Parathyroid adenoma (tissue), 2 donors: ENCODE measurements at regions not wholly inside any gene's neighbourhood (a gene's known extent, or its start where the extent isn't known, plus 50 kb on each side); places are given as distances from the start of the nearest gene placed in this dataset.

Experiments
- H2AFZ ChIP-seq: fragments of 300-600 bp; sonication (generic); one replicate; pipeline ENCODE4 v1.7.0; 2017; ENCODE audit warnings: antibody characterized with exemption, mild to moderate bottlenecking
- H3K27ac ChIP-seq: fragments of 300-600 bp; sonication (generic); one replicate; pipeline ENCODE4 v1.7.0; 2017
- H3K27me3 ChIP-seq: fragments of 300-600 bp; sonication (generic); one replicate; pipeline ENCODE4 v1.7.0; 2017; ENCODE audit warnings: low read length; ENCODE audit not compliant: control insufficient read depth, insufficient read depth
- H3K36me3 ChIP-seq: fragments of 300-600 bp; sonication (generic); one replicate; pipeline ENCODE4 v1.7.0; 2017; ENCODE audit warnings: low read length; ENCODE audit not compliant: control insufficient read depth, insufficient read depth
- H3K4me1 ChIP-seq: fragments of 300-600 bp; sonication (generic); one replicate; pipeline ENCODE4 v1.7.0; 2017; ENCODE audit warnings: control low read depth
- H3K4me2 ChIP-seq: fragments of 300-600 bp; sonication (generic); one replicate; pipeline ENCODE4 v1.7.0; 2017; ENCODE audit warnings: low read length
- H3K4me3 ChIP-seq: fragments of 300-600 bp; sonication (generic); one replicate; pipeline ENCODE4 v1.7.0; 2017; ENCODE audit warnings: low read depth, low read length
- H3K79me2 ChIP-seq: fragments of 300-600 bp; sonication (generic); one replicate; pipeline ENCODE4 v1.7.0; 2017; ENCODE audit warnings: control low read depth
- H3K9ac ChIP-seq: fragments of 300-600 bp; sonication (generic); one replicate; pipeline ENCODE4 v1.7.0; 2017; ENCODE audit warnings: mild to moderate bottlenecking
- H3K9me3 ChIP-seq: fragments of 300-600 bp; sonication (generic); one replicate; pipeline ENCODE4 v1.7.0; 2017; ENCODE audit warnings: low read length; ENCODE audit not compliant: control insufficient read depth
- TF ChIP-seq, protein P1 (sequence below): fragments of 300-600 bp; sonication (generic); IDR thresholded peaks from one replicate; pipeline ENCODE4 v1.7.0; 2017; ENCODE audit warnings: antibody characterized with exemption, mild to moderate bottlenecking
- donor health status: primary hyperparathyroidism.

DNA sequence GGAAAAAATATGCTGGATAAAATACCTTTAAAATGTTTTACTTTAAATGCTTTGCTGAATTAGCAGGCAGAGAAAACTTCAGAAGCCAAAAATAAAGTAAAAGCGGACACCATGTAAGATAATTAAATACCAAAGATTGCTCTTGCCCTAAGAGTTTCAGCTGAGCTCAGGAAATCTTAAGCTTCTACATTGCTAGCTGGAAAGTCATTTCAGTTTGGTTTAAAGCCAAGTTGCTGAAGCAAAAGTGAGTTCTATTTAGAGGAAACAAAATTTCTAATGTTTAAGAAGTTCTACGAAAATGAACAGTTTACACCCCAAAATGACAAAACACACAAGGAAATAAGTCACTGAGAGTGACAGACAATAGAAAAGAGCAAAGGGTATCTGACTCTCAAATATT is 310.0 kb downstream of the ADAMTS20 start:
- H2AFZ ChIP-seq = no peak overlapping the region
- no peak overlapping the region for H3K9ac ChIP-seq
- TF ChIP-seq, protein P1, sequence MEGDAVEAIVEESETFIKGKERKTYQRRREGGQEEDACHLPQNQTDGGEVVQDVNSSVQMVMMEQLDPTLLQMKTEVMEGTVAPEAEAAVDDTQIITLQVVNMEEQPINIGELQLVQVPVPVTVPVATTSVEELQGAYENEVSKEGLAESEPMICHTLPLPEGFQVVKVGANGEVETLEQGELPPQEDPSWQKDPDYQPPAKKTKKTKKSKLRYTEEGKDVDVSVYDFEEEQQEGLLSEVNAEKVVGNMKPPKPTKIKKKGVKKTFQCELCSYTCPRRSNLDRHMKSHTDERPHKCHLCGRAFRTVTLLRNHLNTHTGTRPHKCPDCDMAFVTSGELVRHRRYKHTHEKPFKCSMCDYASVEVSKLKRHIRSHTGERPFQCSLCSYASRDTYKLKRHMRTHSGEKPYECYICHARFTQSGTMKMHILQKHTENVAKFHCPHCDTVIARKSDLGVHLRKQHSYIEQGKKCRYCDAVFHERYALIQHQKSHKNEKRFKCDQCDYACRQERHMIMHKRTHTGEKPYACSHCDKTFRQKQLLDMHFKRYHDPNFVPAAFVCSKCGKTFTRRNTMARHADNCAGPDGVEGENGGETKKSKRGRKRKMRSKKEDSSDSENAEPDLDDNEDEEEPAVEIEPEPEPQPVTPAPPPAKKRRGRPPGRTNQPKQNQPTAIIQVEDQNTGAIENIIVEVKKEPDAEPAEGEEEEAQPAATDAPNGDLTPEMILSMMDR = no peak
- H3K27ac ChIP-seq = no peak overlapping the region
- H3K27me3 ChIP-seq = no peaks in the 10 kb centered on the region
- H3K36me3 ChIP-seq = no peaks in the 10 kb centered on the region
- H3K4me3 ChIP-seq = no peak overlapping the region
- H3K4me1 ChIP-seq = no peaks in the 10 kb centered on the region
- H3K9me3 ChIP-seq = no peaks in the 10 kb centered on the region
- H3K79me2 ChIP-seq = no peaks in the 10 kb centered on the region
- no peak overlapping the region for H3K4me2 ChIP-seq

DNA sequence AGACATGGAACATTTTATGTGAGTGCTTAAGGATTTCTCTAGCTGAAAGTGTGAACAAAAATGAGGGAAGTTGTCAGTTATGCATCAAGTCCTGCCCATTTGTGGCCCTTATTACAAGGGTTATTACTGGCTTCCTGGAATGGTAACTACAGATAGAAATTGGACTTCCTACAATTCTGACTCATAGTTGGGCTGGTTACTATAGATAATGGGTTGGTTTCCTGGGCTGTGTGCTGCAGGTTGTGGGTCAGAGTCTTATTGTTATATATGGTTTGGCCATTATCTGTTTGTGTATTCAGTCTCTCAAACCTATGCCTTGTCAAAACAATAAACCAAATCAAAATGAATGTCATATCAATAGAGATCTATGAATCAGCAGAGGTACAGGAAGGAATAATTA is 313.7 kb downstream of the ADAMTS20 start:
- Histone ChIP-seq H3K9me3 (no peaks in the 10 kb centered on the region), H3K36me3 (no peaks in the 10 kb centered on the region), H3K4me1 (no peaks in the 10 kb centered on the region), H3K4me3 (no peak overlapping the region), H2AFZ (no peak overlapping the region), H3K27ac (no peak overlapping the region), H3K79me2 (no peaks in the 10 kb centered on the region), H3K27me3 (no peaks in the 10 kb centered on the region), H3K9ac (no peak overlapping the region), H3K4me2 (no peak overlapping the region)
- TF ChIP-seq, protein P1 = no peak

DNA sequence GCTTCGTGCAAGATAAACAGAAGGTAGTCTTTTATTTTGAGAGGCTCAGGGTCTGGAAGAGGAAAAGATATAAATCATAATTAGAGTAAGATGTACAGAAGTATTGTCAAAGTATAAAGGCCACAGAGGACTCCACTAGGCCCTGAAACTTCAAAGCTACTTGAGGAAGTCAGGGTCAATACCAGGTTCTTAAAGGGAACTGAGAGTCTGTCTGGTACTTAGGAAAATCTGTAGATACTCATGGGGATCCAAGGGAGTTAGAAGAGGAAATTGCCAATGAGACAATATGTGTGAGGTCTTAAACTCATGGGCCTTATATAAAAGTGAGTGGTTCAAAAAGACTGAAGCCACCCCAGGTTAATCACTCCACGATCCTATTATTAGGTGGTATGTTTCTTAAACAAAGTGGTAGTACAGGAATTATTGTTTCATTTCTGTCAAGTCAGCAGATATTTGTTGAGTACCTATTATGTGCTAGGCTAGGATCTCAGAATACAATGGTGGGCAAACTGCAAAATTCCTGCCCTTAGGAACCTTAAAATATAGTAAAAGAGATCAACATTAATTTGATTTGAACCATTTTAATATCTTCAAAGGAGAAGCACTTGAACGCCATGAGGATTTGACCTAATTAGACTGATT is 314.6 kb downstream of the ADAMTS20 start:
- no peaks in the 10 kb centered on the region for H3K4me1 ChIP-seq
- H3K79me2 ChIP-seq = no peaks in the 10 kb centered on the region
- TF ChIP-seq, protein P1 = no peak
- no peaks in the 10 kb centered on the region for H3K27me3 ChIP-seq
- no peak overlapping the region for H2AFZ ChIP-seq
- no peak overlapping the region for H3K27ac ChIP-seq
- H3K9me3 ChIP-seq = no peaks in the 10 kb centered on the region
- no peak overlapping the region for H3K4me2 ChIP-seq
- H3K36me3 ChIP-seq = no peaks in the 10 kb centered on the region
- H3K4me3 ChIP-seq = no peak overlapping the region
- no peak overlapping the region for H3K9ac ChIP-seq

DNA sequence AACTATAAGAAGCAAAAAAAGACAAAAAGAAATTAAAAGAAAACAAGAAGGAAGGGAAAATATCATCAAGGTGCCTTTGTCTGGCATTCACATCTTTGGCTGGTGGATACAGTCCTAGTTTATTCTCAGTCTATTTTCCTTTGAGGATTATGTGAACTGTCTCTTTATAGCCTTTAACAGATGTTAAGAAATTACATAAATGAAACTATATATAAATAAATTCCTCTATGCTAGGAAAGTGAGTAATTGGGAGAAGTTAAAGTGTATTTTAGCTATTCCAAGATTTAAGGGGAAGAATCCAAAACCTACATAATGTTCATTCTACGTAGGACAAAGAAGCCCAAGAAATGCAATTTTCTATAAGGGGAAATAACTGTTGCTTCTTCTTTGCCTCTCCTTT is 316.3 kb downstream of the ADAMTS20 start:
- H3K4me3 ChIP-seq = no peak overlapping the region
- H3K9me3 ChIP-seq = no peaks in the 10 kb centered on the region
- no peaks in the 10 kb centered on the region for H3K4me1 ChIP-seq
- no peaks in the 10 kb centered on the region for H3K36me3 ChIP-seq
- no peak overlapping the region for H2AFZ ChIP-seq
- H3K9ac ChIP-seq = no peak overlapping the region
- H3K79me2 ChIP-seq = no peaks in the 10 kb centered on the region
- TF ChIP-seq, protein P1 = no peak
- H3K4me2 ChIP-seq = no peak overlapping the region
- H3K27me3 ChIP-seq = no peaks in the 10 kb centered on the region
- no peak overlapping the region for H3K27ac ChIP-seq

DNA sequence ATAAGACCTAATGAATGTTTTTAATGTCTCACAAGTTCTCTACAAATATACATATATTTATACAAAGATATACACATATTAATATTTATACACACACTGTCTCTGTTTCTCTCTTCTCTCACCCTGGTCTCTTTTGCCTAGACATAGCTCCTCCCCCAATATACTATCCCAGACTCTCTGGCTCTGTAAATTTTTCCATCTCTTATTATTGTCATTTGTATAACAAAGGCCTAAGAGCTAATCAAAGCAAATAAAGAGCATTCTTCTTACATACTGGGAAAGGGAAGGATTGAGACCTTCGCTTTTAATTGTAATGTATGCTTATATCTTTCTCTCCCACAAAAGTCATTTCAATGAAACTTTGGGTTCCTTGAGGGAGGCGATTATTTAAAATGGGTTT is 318.1 kb downstream of the ADAMTS20 start:
- no peaks in the 10 kb centered on the region for H3K27me3 ChIP-seq
- H3K4me1 ChIP-seq = no peaks in the 10 kb centered on the region
- H3K27ac ChIP-seq = no peak overlapping the region
- no peak overlapping the region for H2AFZ ChIP-seq
- H3K79me2 ChIP-seq = no peaks in the 10 kb centered on the region
- H3K9me3 ChIP-seq = no peaks in the 10 kb centered on the region
- TF ChIP-seq, protein P1 = no peak
- H3K4me2 ChIP-seq = no peak overlapping the region
- no peaks in the 10 kb centered on the region for H3K36me3 ChIP-seq
- no peak overlapping the region for H3K4me3 ChIP-seq
- no peak overlapping the region for H3K9ac ChIP-seq
